HG03103 (cell line): ENCODE measurements at regions not wholly inside any gene's neighbourhood (a gene's known extent, or its start where the extent isn't known, plus 50 kb on each side); places are given as distances from the start of the nearest gene placed in this dataset.

ENCODE experiments used
- ATAC-seq: cut with Tn5 transposase; IDR thresholded peaks from one replicate; pipeline ENCODE4 v1.9.1; 2021; ENCODE audit warnings: low read depth; ENCODE audit not compliant: unreplicated experiment

DNA sequence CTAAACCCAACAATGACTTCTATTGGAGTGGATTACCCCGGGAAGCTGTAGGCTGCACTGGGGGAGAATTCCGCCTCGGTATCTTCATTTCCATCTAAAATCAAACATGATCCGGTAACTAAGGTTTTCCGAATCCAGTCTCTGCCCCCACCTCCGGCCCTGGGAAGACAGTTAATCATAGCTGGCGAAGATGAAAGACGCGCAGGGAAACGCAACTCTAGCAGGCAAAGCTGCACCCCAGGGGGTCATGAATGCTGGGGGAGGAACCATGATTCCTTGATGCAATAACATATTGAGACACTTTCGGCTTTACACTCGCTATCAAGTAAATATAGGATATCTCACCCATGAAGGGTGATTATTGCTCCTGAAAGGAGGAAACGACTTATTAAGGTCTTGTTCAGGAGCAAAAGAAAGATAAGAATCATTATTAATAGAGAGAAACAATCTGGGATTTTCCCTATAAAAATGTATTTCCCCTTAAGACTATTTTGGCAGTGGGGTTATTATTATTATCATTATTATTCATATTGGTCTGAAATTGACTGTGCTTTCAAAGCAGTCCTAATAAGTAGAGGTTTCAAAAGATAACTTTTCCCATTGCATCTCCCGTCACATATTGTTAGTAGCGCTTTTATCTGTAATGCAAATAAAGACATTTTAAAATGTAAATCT lies 614.9 kb downstream of the VRK1 start:
- ATAC-seq: no peak

DNA sequence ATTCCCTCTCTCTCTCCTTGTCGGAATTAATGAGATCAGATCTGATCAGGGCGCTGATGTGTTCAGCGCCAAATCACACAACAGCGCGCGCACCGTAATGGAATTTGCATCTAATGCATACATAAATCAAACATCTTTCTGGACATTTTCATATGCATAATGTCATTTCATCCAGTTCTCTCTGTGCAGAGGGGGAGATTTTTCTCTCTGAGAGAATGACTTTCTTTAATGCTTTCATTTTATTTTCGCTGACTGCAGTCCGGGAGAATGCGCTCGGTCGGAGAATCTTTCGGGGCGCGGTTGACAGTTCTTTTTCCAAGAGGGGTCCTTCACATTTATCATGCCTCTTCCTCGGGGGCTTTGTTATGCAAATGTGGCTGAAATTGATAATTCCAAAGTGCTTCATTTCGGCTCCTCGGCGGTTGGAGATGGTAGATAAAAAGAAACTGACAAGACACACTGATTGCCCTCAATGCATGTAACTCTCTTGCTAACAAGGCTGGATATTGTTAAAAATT lies 615.9 kb downstream of the VRK1 start:
- ATAC-seq: no peak

DNA sequence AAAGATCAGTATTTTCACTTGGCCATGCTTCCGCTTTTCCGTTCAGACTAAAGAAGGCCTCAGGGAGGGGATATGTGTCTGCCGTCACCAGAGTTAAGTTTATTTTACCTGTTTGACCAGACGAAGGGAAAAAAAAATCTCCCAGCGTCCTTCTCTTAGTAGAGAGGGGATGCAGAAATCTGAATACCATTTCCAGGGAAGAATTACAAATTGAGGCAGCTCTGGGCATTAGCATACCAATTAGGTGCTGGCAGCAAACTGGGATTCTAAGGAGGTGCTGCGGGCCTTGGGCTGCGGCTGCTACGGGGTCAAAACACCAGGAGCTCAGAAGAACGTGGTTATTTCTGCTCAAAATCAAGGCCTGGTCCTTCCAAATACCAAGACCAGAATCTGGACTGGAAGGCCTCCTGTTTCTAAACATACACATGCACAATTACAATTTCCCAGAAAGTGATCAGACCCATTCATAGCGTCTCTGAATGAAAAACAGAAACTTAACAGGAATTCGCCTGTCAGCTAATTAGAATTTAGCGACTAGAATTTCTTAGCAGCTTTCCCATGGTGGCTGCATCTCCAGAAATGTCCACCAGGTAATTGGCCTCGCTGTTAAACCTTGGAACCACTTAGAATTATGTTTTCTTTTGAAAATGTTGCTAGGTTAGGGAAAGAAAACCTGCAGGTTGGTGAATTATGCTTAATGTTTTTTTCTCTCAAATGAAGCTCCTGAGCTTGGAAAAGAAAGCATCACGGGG lies 617.0 kb downstream of the VRK1 start:
- no peak for ATAC-seq

DNA sequence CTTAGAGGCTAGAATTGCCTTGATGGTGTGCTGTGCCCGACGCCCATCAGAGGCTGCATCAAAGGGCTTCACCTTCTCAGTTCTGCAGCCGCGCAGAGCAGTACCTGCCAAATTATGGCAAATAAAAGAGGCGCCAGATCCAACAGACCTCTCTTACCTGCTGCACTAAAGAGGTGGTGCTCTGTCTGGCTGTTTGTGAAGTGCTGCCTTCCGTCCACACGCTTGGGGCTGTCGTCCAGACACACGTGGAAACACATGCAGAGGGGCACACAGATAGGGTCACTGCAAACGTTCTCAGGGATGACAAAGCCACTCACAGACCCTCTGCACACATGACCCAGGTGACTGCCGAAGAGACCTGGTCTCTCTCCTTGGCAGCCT lies 617.5 kb downstream of the VRK1 start:
- ATAC-seq: no peak

DNA sequence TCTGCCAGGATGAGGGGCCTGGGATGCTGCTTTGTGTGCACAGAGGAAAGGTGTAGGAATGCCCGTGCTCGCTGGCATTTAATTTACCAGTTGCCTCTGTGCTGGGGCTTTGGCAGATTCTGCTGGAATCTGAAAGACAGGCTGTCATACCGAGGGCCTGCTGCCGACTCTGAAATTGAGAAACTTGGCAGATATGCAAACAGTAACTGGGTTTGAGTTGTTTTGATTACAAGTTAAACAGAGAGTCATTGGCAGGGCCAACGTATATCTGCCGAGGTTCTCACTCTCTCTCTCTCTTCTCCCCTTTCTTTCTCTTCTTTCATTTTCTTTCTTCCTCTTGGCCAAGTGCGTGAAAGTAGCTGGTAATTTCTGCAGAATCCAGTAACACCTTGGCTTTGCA lies 618.7 kb downstream of the VRK1 start:
- ATAC-seq: no peak

DNA sequence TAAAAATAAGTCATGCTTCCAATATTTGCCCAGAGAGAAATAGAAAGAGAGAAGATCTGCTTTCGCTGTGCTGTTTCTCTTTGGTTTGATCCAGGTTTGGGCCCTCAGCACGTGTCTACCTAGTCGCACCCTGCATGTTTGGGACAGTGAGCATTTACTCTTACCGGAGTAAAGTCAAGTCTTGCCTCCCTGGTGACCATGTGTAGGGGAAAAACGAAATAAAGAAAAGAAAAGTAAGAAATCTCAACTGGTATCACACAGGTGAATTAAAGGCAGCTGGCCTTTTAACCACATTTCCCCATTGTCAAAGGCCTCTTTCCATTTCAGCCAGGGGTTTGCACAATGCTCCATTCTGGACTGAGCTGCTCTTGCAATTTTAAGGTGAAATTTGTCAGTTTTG lies 619.4 kb downstream of the VRK1 start:
- no peak for ATAC-seq

DNA sequence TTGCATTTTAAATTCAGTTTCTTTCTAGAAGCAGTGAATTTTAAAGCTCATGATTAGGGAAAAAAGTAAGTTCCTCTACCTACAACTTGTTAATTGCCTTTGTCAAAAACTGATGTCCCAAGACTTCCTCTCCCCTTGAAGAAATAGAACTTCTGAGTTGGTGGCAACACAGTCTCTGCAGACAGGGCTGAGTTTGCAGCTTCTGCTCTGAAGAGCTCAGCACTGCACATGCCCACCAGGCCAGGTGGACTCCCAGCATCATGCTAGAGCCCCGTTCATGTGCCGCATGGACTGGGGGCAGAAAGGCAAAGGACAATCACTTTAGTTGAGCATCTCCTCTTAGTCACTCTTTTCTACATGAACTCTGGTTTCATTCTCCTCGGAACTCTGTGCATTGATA lies 620.1 kb downstream of the VRK1 start:
- ATAC-seq: no peak

DNA sequence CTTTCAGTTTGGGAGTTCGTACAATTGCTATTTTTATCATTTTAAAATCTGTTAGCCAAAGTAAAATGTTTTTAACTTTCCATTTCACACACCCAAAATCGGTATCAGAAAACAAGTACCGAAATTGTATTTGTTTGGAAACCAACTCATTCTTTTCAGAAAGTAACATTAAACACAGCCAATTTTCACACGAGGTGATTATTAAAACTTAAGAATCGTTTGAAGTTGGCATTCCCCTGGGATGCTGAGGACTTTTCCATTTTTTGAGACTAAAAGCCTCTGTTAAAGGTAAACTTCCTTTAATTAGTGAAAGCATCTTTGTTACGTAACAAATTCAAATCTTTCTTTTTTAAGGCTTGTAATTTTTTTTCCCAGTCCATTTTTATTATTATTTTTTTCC lies 623.0 kb downstream of the VRK1 start:
- ATAC-seq: no peak

DNA sequence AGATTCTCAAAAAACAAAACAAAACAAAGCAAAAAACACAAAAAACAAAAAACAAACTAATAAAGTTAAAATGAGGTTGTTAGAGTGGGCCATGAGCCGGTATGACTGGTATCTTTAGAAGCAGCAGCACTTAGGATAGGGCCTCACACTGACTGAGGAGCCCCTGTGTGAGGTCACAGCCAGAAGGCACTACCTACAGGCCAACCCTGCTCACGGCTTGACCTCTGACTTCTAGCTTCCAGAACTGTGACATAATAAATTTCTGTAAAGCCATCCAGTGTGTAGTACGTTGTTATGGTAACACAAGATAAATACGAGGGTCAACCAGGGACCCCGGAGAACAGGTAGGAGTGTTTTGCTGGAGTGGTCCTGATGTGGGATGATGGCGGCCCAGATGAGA lies 629.6 kb downstream of the VRK1 start:
- ATAC-seq: no peak

DNA sequence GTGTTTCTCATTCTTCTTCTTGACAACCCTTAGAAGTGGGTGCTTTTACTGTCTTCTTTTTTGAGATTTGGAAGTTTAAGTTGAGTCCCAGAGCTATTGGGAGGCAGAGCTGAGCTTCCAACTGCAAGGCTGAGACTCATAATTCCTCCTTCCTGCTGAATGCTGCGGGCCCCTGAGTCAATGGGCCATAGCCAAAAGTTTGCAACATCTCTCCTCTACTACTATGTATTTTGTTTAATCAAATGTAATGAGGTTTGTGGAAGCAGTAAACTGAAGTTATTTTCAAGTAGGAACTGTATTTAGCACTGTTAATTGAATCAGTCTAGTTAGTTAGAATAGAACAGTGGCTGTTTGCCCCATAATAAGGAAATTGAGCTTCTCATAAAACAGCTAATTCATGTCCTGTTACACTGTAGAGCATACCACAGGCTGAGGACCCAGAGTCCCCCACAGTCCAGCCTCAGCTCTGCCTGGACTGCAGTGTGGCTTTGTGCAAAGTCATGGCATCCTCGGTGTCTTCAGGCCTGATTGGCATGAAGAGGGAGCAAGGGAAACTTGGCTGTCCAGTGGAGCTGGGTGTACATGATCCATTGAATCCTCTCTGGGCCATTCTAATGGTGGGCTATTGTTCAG lies 631.7 kb downstream of the VRK1 start:
- no peak for ATAC-seq

DNA sequence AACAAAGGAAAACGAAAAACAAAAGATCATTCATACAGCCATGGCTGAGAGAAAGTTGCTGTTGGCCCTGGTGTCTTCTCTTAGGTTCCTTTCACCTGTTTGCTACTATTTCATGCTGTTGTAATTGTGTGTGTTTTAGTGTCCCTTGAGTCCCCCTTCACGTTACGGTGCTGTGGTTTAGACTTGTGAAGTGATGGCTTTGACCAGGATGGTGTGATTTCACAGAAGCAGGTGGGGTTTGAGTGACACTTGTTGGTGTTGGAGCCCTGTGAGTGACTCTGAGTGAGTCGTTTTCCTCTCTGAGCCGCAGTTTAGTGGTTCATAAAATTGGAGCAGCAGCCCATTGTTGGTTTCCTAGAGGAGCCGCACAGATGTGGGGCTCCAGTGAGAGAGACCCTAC lies 635.4 kb downstream of the VRK1 start:
- no peak for ATAC-seq

DNA sequence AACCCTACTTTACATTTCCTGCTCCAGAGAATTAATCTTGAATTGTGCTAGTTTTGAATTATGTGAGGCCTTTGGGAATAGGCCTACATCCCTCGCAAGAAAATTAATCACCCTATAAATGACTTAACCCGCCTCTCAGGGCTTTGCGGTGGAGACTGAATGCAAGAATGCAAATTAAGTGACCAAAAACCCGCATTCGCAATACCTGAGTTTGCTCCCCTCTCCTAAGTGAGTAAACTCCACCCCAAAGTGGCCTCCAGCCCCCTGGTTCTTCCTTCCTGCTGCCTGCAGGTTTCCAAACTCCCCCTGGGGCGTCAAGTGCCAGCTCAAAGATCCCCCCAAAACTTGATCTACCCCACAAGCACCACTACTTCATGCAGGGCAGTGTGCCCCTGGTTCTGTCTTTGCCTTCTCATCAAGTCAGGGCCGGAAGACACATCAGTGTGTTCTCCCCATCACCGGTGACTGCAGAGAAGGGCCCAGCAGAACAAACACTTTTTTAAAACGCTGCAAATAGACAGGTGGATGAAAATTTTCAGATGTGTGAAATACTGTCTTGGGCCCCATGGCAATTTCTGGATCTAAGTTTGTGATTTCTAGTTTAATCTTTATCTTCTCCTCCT lies 644.7 kb downstream of the VRK1 start:
- no peak for ATAC-seq

DNA sequence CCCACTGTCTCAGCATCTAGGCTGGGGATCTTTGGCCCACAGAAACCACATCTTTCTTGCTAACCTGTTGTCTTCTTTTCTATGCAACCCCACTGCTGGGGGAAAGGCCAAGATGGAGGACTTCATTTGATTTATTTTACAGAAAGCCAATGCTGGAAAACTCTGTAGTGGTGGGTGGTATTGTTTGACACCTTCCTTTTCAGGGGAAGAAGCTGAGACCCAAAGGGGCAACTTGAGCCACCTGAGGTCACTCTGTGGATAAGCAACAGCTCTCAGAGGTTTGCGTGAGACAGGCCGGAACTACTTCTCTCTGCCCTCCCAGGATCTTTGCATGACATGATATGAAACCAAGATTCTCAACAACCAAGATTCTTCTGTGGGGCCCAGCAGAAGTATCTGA lies 645.2 kb downstream of the VRK1 start:
- no peak for ATAC-seq

DNA sequence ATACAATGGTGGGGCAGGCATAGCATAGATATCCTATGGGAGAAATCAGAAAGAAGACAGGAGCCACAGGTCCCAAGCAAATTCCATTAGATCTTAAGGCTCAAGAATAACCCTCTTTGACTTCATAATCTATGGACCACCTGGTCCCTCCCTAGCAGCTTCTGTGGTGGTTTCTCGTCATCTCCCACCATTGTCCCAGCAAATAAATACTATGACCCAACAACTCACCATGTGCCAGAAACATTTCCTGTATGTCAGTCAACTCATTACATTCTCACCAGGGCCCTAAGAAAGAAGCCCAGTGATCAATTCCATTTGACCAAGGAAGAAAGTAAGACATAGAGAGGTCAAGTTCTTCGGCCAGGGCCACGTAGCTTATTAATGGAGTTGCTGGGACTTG lies 646.2 kb downstream of the VRK1 start:
- no peak for ATAC-seq

DNA sequence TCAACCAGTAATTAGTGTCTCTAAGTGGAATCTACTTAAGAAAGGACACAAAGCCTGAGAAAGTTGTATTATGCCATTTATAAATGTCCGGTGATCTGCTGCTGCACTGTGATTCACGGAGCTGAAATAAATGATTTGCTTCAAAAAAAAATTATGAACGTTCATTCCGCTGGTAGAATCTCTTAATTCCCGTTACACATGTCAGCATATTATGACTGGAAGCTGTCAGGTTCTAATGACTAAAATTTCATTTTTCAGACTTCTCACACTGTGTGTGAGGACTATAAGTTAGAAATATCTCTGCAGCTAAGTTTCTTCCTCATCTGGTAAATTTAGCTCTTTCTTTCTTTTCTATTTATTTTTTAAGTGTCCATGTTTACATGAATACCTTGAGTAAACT lies 647.1 kb downstream of the VRK1 start:
- ATAC-seq: no peak

DNA sequence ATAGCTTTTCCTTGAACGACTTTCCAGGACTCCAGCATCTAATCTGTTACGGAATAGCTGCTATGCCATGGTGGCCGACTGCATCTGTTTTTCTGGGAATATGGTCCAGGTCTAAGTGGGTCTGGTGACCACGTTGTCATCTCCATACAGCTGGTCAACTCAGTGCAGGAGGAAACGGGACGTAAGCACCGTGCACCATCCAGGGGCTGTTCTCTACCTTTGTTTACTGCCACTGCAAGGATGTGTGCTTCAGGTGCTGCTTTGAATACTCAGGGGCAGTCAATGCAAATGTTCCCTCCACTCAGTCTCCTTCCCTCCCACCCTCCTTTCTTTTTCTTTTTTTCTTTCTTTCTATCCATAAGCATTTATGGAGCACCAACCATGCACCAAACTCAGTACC lies 648.2 kb downstream of the VRK1 start:
- no peak for ATAC-seq

DNA sequence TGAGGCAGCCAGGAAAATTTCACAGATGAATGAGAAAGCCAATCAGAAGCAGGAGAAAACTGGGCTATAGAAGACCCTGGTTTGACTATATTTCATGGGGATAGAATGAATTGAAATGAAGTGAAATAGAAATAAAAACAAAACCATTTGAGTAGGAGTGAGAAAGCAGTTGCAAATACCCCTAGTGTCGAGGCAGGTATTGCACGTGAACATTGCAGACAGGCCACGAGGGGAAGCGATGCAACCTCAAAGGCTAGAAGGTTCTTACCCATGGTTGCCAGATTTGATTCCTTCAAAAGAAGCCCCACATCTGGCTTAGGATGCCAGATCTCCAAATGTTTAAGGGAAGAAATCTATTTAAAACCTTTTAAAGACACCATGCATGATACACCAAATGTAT lies 648.9 kb downstream of the VRK1 start:
- ATAC-seq: no peak

DNA sequence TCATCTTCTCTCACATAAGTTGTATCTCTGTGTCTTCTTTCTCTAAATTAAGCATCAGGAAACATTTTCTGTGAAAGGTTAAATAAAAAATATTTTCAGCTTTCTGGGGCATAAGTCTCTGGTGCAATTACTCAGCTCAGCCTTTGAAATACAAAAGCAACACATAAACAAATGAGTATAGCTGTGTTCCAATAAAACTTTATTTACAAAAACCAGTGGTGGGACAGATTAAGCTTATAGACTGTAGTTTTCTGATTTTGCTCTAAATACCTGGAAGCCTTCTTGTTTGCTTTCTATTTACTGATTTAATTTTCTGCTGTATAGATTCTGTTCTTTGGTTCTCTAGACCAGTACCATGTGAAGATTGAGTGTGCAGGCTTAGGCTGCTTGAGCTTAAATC lies 655.1 kb downstream of the VRK1 start:
- ATAC-seq: no peak

DNA sequence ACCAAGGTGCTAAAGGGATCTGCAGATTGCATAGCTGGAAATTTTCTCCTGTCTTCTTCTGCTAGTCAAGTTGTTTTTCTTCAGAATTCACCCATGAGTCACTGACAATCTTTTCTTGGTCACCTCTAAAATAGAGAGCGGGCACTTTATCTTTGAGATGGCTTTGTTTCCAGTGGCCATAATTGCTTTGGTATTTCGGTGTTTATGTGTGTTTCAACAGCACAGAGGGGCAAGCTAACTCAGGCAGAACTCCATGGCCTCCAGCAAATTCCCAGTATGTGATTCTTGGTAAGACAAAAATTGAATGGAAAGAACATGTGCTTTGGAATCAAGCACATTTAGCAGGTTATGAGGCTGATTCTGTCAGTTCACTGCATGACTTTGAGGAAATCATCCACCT lies 656.8 kb downstream of the VRK1 start:
- no peak for ATAC-seq

DNA sequence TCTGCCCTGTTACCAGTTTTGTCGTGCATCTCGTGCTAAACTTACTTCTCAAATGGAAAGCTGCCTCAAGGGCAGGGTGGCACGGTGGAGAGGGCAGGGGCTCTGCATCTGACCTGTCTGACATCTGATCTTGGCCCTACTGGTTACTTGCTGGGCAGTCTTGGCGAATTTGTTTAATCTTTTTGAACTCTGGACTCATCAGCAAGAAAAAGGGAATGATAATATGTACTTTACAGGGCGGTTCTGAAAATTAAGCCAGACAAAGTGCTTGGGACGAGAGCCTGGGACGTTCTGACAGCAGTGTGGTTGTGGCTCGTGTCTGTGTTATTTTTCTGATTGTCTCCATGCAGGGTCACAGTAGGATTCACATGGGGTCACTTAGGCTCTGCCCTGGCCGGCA lies 659.3 kb downstream of the VRK1 start:
- ATAC-seq: no peak

DNA sequence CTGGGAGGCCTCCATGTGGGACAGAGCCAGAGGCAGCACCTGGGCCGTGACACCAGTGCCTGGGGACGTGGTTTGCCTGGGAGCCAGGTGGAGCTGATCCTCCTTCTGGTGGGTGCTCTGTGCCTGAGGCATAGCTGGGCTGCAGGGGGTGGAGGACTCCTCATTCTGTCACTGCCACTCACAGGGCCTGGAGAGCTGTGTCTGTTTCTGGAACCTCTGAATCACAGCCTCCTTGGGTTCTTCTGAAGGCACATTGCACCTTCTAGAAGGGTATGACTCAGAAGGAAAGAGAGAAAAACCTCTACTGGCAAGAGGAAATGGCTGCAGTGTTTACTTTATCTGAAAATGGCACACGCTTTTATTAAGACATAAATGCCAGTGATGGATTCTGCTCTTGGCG lies 659.8 kb downstream of the VRK1 start:
- no peak for ATAC-seq
